LNCaP clone FGC (cell line): ENCODE measurements at regions not wholly inside any gene's neighbourhood (a gene's known extent, or its start where the extent isn't known, plus 50 kb on each side); places are given as distances from the start of the nearest gene placed in this dataset.

ENCODE experiments used
- DNase-seq: peaks from one replicate; pipeline ENCODE4 v3.0.0-alpha.2; 2011; ENCODE audit warnings: low read depth
- H3K4me3 ChIP-seq: 2 replicates; pipeline ENCODE4 v1.5.1; 2011; ENCODE audit warnings: mild to moderate bottlenecking, low read depth, low read length, control low read depth
- TF ChIP-seq, protein P1 (sequence below): IDR thresholded peaks from 2 replicates; pipeline ENCODE4 v1.5.1; 2012; ENCODE audit warnings: mild to moderate bottlenecking; ENCODE audit not compliant: control insufficient read depth, insufficient read depth; ENCODE audit errors: extremely low read depth

- H3K4me3 ChIP-seq = no peak overlapping the region
- DNase-seq = no peak
- TF ChIP-seq, protein P1, sequence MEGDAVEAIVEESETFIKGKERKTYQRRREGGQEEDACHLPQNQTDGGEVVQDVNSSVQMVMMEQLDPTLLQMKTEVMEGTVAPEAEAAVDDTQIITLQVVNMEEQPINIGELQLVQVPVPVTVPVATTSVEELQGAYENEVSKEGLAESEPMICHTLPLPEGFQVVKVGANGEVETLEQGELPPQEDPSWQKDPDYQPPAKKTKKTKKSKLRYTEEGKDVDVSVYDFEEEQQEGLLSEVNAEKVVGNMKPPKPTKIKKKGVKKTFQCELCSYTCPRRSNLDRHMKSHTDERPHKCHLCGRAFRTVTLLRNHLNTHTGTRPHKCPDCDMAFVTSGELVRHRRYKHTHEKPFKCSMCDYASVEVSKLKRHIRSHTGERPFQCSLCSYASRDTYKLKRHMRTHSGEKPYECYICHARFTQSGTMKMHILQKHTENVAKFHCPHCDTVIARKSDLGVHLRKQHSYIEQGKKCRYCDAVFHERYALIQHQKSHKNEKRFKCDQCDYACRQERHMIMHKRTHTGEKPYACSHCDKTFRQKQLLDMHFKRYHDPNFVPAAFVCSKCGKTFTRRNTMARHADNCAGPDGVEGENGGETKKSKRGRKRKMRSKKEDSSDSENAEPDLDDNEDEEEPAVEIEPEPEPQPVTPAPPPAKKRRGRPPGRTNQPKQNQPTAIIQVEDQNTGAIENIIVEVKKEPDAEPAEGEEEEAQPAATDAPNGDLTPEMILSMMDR = no peak
These were observed 62.5 kb upstream of the ESRRG start for GRCh38 chr1:216785737-216786136.

DNA sequence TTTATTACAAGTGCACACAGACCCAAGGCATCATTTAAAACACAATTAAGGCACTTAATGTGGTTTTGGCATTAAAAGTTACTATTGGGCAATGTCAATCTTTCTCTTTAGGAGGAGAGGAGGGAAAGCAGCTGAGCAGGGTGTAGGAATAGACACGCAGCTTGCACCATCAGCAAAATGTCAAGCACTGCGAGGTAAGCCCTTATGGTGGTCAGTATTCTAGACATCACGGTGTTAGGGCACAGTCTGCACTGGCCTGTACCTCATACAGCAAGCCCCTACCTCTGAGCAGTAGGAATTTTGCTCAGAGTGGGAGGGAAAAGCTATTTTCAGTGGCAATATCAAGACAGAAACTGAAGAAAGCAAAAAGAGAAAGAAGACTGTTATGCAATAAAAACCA is 62.0 kb upstream of the ESRRG start:
- DNase-seq = no peak
- no peak overlapping the region for H3K4me3 ChIP-seq
- TF ChIP-seq, protein P1 = no peak

DNA sequence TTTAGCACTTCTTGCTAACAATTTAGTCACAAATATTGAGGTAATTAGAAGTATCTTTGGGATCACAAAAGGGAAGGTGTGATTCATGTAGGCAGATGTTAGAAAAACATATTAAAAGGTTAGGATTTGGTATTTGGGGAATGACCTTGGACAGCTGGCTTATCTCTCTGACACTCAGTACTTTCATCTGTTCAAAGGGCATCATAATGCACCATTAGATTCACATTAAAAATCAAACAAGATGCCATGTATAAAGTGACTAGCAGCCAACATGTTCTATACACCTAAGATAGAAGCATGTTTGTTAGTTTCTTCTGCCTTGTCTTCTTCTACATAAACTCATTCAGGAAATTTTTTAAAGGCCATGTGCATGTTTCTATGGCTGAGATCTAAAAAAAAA is 56.5 kb upstream of the ESRRG start:
- DNase-seq = no peak
- H3K4me3 ChIP-seq = no peak overlapping the region
- TF ChIP-seq, protein P1 = no peak

- DNase-seq = no peak
- no peak overlapping the region for H3K4me3 ChIP-seq
- TF ChIP-seq, protein P1 = no peak
These were observed 55.5 kb upstream of the ESRRG start for GRCh38 chr1:216778737-216779136.

- H3K4me3 ChIP-seq = no peak overlapping the region
- TF ChIP-seq, protein P1 = no peak
- DNase-seq = no peak
These were observed 53.9 kb upstream of the ESRRG start for GRCh38 chr1:216777148-216777547.
